Aorta (tissue), 5 donors: ENCODE measurements at regions not wholly inside any gene's neighbourhood (a gene's known extent, or its start where the extent isn't known, plus 50 kb on each side); places are given as distances from the start of the nearest gene placed in this dataset.

ENCODE experiments used
- ATAC-seq: fragments of 200-7000 bp; cut with Tn5 transposase; one replicate; pipeline ENCODE4 v1.9.1; 2022; ENCODE audit warnings: moderate library complexity; ENCODE audit not compliant: low FRiP score
- DNase-seq, 2 donors: peaks; one replicate each; pipeline ENCODE4 v3.0.0-alpha.2; 2020
- H3K27ac ChIP-seq, 2 donors: one replicate each; pipeline ENCODE4 v1.5.1; 2013; ENCODE audit warnings: low read length in 2 of 2, mild to moderate bottlenecking in 2 of 2, moderate library complexity in 2 of 2, control low read depth in 1 of 2, inconsistent platforms in 1 of 2, low read depth in 1 of 2
- H3K27me3 ChIP-seq, 2 donors: one replicate each; pipeline ENCODE4 v1.6.1; 2013; ENCODE audit warnings: control low read depth in 1 of 2, low read length in 1 of 2, mild to moderate bottlenecking in 1 of 2, moderate library complexity in 1 of 2; ENCODE audit not compliant: insufficient read depth in 2 of 2, control insufficient read depth in 1 of 2
- H3K36me3 ChIP-seq, 2 donors: one replicate each; pipeline ENCODE4 v1.6.1; 2013; ENCODE audit warnings: control low read depth in 1 of 2, low read length in 1 of 2, mild to moderate bottlenecking in 1 of 2; ENCODE audit not compliant: insufficient read depth in 2 of 2, control insufficient read depth in 1 of 2
- H3K4me1 ChIP-seq, 2 donors: one replicate each; pipeline ENCODE4 v1.6.1; 2013; ENCODE audit warnings: low read length in 2 of 2, control low read depth in 1 of 2, mild to moderate bottlenecking in 1 of 2, moderate library complexity in 1 of 2; ENCODE audit not compliant: insufficient read depth in 2 of 2, control insufficient read depth in 1 of 2
- H3K4me3 ChIP-seq, 2 donors: one replicate each; pipeline ENCODE4 v1.5.1; 2013; ENCODE audit warnings: low read length in 2 of 2, control low read depth in 1 of 2, mild to moderate bottlenecking in 1 of 2
- H3K9me3 ChIP-seq: one replicate; pipeline ENCODE4 v1.6.1; 2013; ENCODE audit warnings: mild to moderate bottlenecking, low read length; ENCODE audit not compliant: control insufficient read depth
- WGBS, 2 donors: extraction: QIAGEN DNeasy Blood & Tissue Kit; methylation state at CpG; one replicate each; pipeline ENCODE4 v1.1.7; 2013; 5-methylcytosine and 5-hydroxymethylcytosine counted together
- intact Hi-C, 2 donors: fragments of 100-400 bp; cut with DNase I; formaldehyde crosslinking; loops; one replicate each; pipeline versions ENCODE4 v1.14.2 to v1.15.0; 2022
- donor health status: healthy with polysubstance abuse.
- donor health status: Bipolar disorder and iron deficiency.
- donor health status: DM: no; HTN: no; CAD: no.
- donor health status: DM: no; HTN: no; CAD: no.
- donor health status: DM: yes; HTN: yes; CAD: no.

- Histone ChIP-seq H3K36me3 (no peaks in the 10 kb centered on the region), H3K9me3 (peaks cover 1% of the 10 kb centered on the region), H3K4me1 (no peaks in the 10 kb centered on the region), H3K27me3 (no peaks in the 10 kb centered on the region), H3K4me3 (no peak overlapping the region), H3K27ac (no peak overlapping the region)
- intact Hi-C loops: no loop called here
- DNase-seq (no peak), ATAC-seq (no peak)
- WGBS, 2 donors: 91 to 93% methylated on average over 7 to 8 of the region's 8 CpGs
Observed at GRCh38 chr12:3974883-3975282, 101.7 kb upstream of the PARP11 start.

GRCh38 chr12:3973973-3974644 lies 100.9 kb upstream of the PARP11 start:
- H3K4me3 ChIP-seq: no peak overlapping the region
- no peaks in the 10 kb centered on the region for H3K27me3 ChIP-seq
- 62 to 65% methylated on average over 4 of the region's 4 CpGs for WGBS, 2 donors
- ATAC-seq (no peak), DNase-seq (peak in 1 of 2 donors; percentile 53)
- intact Hi-C loops: no loop called here
- no peaks in the 10 kb centered on the region for H3K36me3 ChIP-seq
- H3K27ac ChIP-seq: no peak overlapping the region
- H3K4me1 ChIP-seq: no peaks in the 10 kb centered on the region
- peaks cover 1% of the 10 kb centered on the region for H3K9me3 ChIP-seq

- Histone ChIP-seq H3K27ac (no peak overlapping the region), H3K9me3 (peaks cover 1% of the 10 kb centered on the region), H3K4me3 (no peak overlapping the region), H3K4me1 (no peaks in the 10 kb centered on the region), H3K27me3 (no peaks in the 10 kb centered on the region), H3K36me3 (no peaks in the 10 kb centered on the region)
- intact Hi-C loops: no loop called here
- WGBS, 2 donors: 80% methylated on average over 14 of the region's 14 CpGs
- DNase-seq: no peak
- no peak for ATAC-seq
Observed at GRCh38 chr12:3973269-3973884, 100.2 kb upstream of the PARP11 start.

GRCh38 chr12:3972576-3972975 lies 99.4 kb upstream of the PARP11 start:
- intact Hi-C loops: no loop called here
- Histone ChIP-seq H3K36me3 (no peaks in the 10 kb centered on the region), H3K9me3 (peaks cover 1% of the 10 kb centered on the region), H3K4me3 (no peak overlapping the region), H3K27me3 (no peaks in the 10 kb centered on the region), H3K4me1 (no peaks in the 10 kb centered on the region), H3K27ac (no peak overlapping the region)
- ATAC-seq (no peak), DNase-seq (no peak)
- 59 to 62% methylated on average over 4 of the region's 4 CpGs for WGBS, 2 donors

- Histone ChIP-seq H3K27ac (no peak overlapping the region), H3K4me1 (no peaks in the 10 kb centered on the region), H3K27me3 (no peaks in the 10 kb centered on the region), H3K9me3 (peaks cover 1% of the 10 kb centered on the region), H3K36me3 (no peaks in the 10 kb centered on the region), H3K4me3 (no peak overlapping the region)
- DNase-seq: no peak
- 91% methylated on average over 4 of the region's 4 CpGs for WGBS, 2 donors
- intact Hi-C loops: no loop called here
- no peak for ATAC-seq
Observed at GRCh38 chr12:3968523-3968922, 95.3 kb upstream of the PARP11 start.

- H3K36me3 ChIP-seq: no peaks in the 10 kb centered on the region
- DNase-seq: no peak
- no peak overlapping the region for H3K27ac ChIP-seq
- no peaks in the 10 kb centered on the region for H3K27me3 ChIP-seq
- H3K4me3 ChIP-seq: no peak overlapping the region
- no peaks in the 10 kb centered on the region for H3K4me1 ChIP-seq
- WGBS, 2 donors: 45 to 53% methylated on average over 11 of the region's 11 CpGs
- intact Hi-C loops: no loop called here
- H3K9me3 ChIP-seq: peaks cover 1% of the 10 kb centered on the region
- ATAC-seq: no peak
Observed at GRCh38 chr12:3967556-3968160, 94.5 kb upstream of the PARP11 start.

- no peak overlapping the region for H3K27ac ChIP-seq
- DNase-seq (no peak), ATAC-seq (no peak)
- H3K4me1 ChIP-seq: no peaks in the 10 kb centered on the region
- H3K36me3 ChIP-seq: no peaks in the 10 kb centered on the region
- H3K27me3 ChIP-seq: no peaks in the 10 kb centered on the region
- H3K4me3 ChIP-seq: no peak overlapping the region
- intact Hi-C loops: no loop called here
- H3K9me3 ChIP-seq: peaks cover 1% of the 10 kb centered on the region
- WGBS, 2 donors: 49 to 50% methylated on average over 3 of the region's 3 CpGs
Observed at GRCh38 chr12:3966376-3966775, 93.2 kb upstream of the PARP11 start.

- no peaks in the 10 kb centered on the region for H3K36me3 ChIP-seq
- H3K4me1 ChIP-seq: no peaks in the 10 kb centered on the region
- no peaks in the 10 kb centered on the region for H3K9me3 ChIP-seq
- no peak overlapping the region for H3K27ac ChIP-seq
- ATAC-seq (no peak), DNase-seq (no peak)
- no peak overlapping the region for H3K4me3 ChIP-seq
- intact Hi-C loops: no loop called here
- WGBS, 2 donors: 74 to 77% methylated on average over 3 of the region's 3 CpGs
- no peaks in the 10 kb centered on the region for H3K27me3 ChIP-seq
Observed at GRCh38 chr12:3965046-3965445, 91.8 kb upstream of the PARP11 start.

- Histone ChIP-seq H3K4me3 (no peak overlapping the region), H3K36me3 (no peaks in the 10 kb centered on the region), H3K27me3 (no peaks in the 10 kb centered on the region), H3K4me1 (no peaks in the 10 kb centered on the region), H3K9me3 (no peaks in the 10 kb centered on the region), H3K27ac (no peak overlapping the region)
- ATAC-seq (no peak), DNase-seq (no peak)
- intact Hi-C loops: no loop called here
- 63 to 69% methylated on average over 9 of the region's 9 CpGs for WGBS, 2 donors
Observed at GRCh38 chr12:3964439-3964838, 91.2 kb upstream of the PARP11 start.
